HFFc6 (cell line): ENCODE measurements at regions not wholly inside any gene's neighbourhood (a gene's known extent, or its start where the extent isn't known, plus 50 kb on each side); places are given as distances from the start of the nearest gene placed in this dataset.

Experiments
- DNase-seq: peaks from one replicate; pipeline ENCODE4 v3.0.0-alpha.2; 2018
- H3K27ac Mint-ChIP-seq: 2 replicates; pipeline ENCODE4 v1.8.0; 2020; ENCODE audit warnings: mild to moderate bottlenecking, mixed read lengths
- H3K27me3 Mint-ChIP-seq: 2 replicates; pipeline ENCODE4 v1.8.0; 2021; ENCODE audit warnings: mild to moderate bottlenecking, moderate library complexity, mixed read lengths; ENCODE audit not compliant: insufficient read depth
- H3K36me3 Mint-ChIP-seq: 2 replicates; pipeline ENCODE4 v1.8.0; 2021; ENCODE audit warnings: low read depth, mixed read lengths
- H3K4me1 Mint-ChIP-seq: 2 replicates; pipeline ENCODE4 v1.8.0; 2020; ENCODE audit warnings: low read depth, mixed read lengths
- H3K4me3 Mint-ChIP-seq: 2 replicates; pipeline ENCODE4 v1.8.0; 2020; ENCODE audit warnings: mild to moderate bottlenecking, moderate library complexity, mixed read lengths
- H3K9me3 Mint-ChIP-seq: 2 replicates; pipeline ENCODE4 v1.8.0; 2020; ENCODE audit warnings: mild to moderate bottlenecking, mixed read lengths
- CTCF ChIP-seq: fragments of 200-600 bp; sonication (generic); IDR thresholded peaks from 2 replicates; pipeline ENCODE4 v1.5.0; 2021; ENCODE audit warnings: antibody characterized with exemption, mild to moderate bottlenecking

DNA sequence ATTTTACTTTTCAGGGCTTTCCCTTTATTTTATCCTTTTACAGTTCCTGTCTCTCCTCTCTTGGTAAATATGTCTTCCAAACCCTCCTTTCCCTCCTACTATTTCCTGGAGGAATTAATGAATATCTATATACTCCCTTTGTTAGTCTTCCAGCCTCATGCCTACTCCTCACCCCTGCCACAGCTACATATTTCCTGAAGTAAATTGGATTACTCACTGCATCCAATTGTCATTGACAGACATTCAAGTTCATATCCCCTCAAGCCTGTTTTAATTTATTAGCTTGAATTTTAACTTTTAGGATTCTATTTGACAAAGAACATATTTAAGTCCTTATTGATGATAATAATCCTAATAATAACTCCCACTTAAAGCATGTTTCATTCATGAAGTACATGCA is 314.5 kb downstream of the TMEM161B start:
- Mint-ChIP-seq H3K4me1 (no peaks in the 10 kb centered on the region), H3K4me3 (no peak overlapping the region), H3K9me3 (peaks cover 48% of the 10 kb centered on the region), H3K27me3 (no peaks in the 10 kb centered on the region; the same call in 1 of the 2 replicates), H3K27ac (no peak overlapping the region), H3K36me3 (no peaks in the 10 kb centered on the region)
- no peak for TF ChIP-seq CTCF
- no peak for DNase-seq

DNA sequence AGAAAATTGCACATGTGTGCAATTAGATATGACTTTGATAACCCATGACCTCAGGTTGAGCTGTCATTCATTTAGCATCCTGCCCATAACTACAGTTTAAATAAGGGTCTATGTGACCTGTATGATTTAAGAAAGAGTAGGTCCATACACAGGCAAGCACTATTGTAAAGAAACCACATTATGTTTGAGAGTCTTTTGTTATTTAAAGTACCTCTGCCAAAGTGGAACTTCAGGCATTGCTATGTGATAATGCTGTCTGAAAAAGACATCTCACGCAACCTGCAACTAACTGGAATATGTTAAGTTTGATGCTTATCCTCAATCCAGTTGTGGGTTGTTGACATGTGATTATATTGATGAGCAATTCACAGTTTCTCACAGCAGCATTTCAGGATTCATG is 317.0 kb downstream of the TMEM161B start:
- Mint-ChIP-seq H3K9me3 (peaks cover 34% of the 10 kb centered on the region), H3K4me3 (no peak overlapping the region), H3K27me3 (no peaks in the 10 kb centered on the region), H3K4me1 (no peaks in the 10 kb centered on the region), H3K36me3 (no peaks in the 10 kb centered on the region), H3K27ac (no peak overlapping the region)
- no peak for TF ChIP-seq CTCF
- no peak for DNase-seq

- DNase-seq = no peak
- Mint-ChIP-seq H3K4me3 (no peak overlapping the region), H3K9me3 (peaks cover 36% of the 10 kb centered on the region), H3K36me3 (no peaks in the 10 kb centered on the region), H3K4me1 (no peaks in the 10 kb centered on the region), H3K27me3 (no peaks in the 10 kb centered on the region; the same call in 1 of the 2 replicates), H3K27ac (no peak overlapping the region)
- TF ChIP-seq CTCF = no peak
Observed at GRCh38 chr5:87949676-87950631, 318.7 kb downstream of the TMEM161B start.

DNA sequence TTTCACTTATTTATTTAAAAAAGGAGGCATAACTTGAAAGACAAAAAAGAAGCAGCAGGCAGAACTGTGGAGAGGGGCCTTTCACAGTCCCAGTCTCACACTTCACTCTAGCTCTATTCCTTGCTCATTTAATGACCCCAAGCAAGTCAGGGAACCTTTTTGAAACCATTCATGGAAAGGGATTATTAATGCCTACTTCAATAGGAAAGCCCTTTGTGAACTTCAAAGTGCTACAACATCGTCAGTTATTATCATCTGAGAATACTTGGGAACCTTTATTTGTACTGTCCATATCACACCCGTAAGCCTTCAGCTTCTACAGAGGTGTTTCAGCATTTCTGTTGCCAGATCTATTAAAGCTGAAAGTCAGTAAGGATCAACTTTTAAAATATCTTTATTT is 320.2 kb downstream of the TMEM161B start:
- Mint-ChIP-seq H3K4me1 (no peaks in the 10 kb centered on the region), H3K36me3 (no peaks in the 10 kb centered on the region), H3K27ac (no peak overlapping the region), H3K4me3 (no peak overlapping the region), H3K27me3 (no peaks in the 10 kb centered on the region; the same call in 1 of the 2 replicates), H3K9me3 (peaks cover 38% of the 10 kb centered on the region)
- no peak for DNase-seq
- no peak for TF ChIP-seq CTCF

DNA sequence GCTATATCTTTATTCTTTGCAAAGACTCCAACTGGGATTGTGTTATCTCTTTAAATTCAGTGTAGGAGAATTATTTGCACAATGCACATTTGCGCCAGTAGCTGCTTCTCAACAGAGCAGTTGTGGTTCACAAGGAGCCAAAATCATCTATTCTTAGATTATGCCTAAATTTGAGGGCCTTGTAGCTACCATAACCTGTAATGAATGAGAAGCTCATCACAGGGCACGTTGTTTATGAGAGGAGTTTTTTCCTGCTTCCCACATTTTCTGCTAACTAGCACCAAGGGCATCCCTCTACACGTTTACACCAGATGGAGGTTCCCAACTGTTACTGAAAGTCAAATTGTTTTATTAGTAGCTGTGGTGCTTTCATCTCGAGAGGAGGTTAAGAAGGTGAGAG is 322.4 kb downstream of the TMEM161B start:
- Mint-ChIP-seq H3K4me1 (no peaks in the 10 kb centered on the region), H3K9me3 (peaks cover 27% of the 10 kb centered on the region), H3K27me3 (no peaks in the 10 kb centered on the region; the same call in 1 of the 2 replicates), H3K36me3 (no peaks in the 10 kb centered on the region), H3K27ac (no peak overlapping the region), H3K4me3 (no peak overlapping the region)
- DNase-seq = no peak
- no peak for TF ChIP-seq CTCF
